Body of pancreas (tissue), 4 donors: ENCODE measurements at regions not wholly inside any gene's neighbourhood (a gene's known extent, or its start where the extent isn't known, plus 50 kb on each side); places are given as distances from the start of the nearest gene placed in this dataset.

Source experiments
- ATAC-seq: fragments of 150-250 bp; one replicate; pipeline ENCODE4 v1.9.1; 2016
- DNase-seq, 4 donors: peaks; one replicate each; pipeline ENCODE4 v3.0.0-alpha.2; 2019
- H3K27ac ChIP-seq, 4 donors: fragments of 200-600 bp; sonication (generic); 1 replicate in 3 of 4; 2 replicates in 1 of 4; pipeline versions ENCODE4 v1.5.1 to v1.6.1; 2016 to 2019; ENCODE audit warnings: mild to moderate bottlenecking in 1 of 4, mixed read lengths in 1 of 4, moderate library complexity in 1 of 4
- H3K27me3 ChIP-seq, 2 donors: fragments of 200-600 bp; sonication (generic); one replicate each; pipeline ENCODE4 v1.6.0; 2016; ENCODE audit warnings: mild to moderate bottlenecking in 1 of 2
- H3K36me3 ChIP-seq, 2 donors: fragments of 200-600 bp; sonication (generic); replicated peaks in 1 of 2; 2 replicates each; pipeline ENCODE4 v1.5.1; 2016; ENCODE audit warnings: low read depth in 2 of 2; ENCODE audit not compliant: insufficient read depth in 1 of 2
- H3K4me1 ChIP-seq: fragments of 200-600 bp; sonication (generic); one replicate; pipeline ENCODE4 v1.6.0; 2016
- H3K4me3 ChIP-seq, 2 donors: fragments of 200-600 bp; sonication (generic); 1 replicate in 1 of 2; 2 replicates in 1 of 2; pipeline ENCODE4 v1.5.1; 2016 to 2019
- H3K9me3 ChIP-seq, 3 donors: fragments of 200-600 bp; sonication (generic); 1 replicate in 2 of 3; 2 replicates in 1 of 3; pipeline ENCODE4 v1.5.1; 2016
- POLR2A ChIP-seq, 3 donors: fragments of 450-650 bp; IDR thresholded peaks; one replicate each; pipeline ENCODE4 v1.6.1; 2016; ENCODE audit warnings: antibody characterized with exemption in 3 of 3, mild to moderate bottlenecking in 2 of 3
- WGBS, 2 donors: methylation state at CpG; one replicate each; pipeline ENCODE4 v1.1.5; 2017; 5-methylcytosine and 5-hydroxymethylcytosine counted together
- intact Hi-C: fragments of 100-400 bp; cut with DNase I; formaldehyde crosslinking; loops from one replicate; pipeline ENCODE4 v1.15.1; 2023
- TF ChIP-seq, protein P1 (sequence below), 7 experiments: fragments of 450-650 bp in 4 of 7; fragments of 200-600 bp in 3 of 7; sonication (generic) in 3 of 7; IDR thresholded peaks; one replicate each; pipeline ENCODE4 v1.5.1; 2016 to 2019; ENCODE audit warnings: antibody characterized with exemption in 7 of 7

DNA sequence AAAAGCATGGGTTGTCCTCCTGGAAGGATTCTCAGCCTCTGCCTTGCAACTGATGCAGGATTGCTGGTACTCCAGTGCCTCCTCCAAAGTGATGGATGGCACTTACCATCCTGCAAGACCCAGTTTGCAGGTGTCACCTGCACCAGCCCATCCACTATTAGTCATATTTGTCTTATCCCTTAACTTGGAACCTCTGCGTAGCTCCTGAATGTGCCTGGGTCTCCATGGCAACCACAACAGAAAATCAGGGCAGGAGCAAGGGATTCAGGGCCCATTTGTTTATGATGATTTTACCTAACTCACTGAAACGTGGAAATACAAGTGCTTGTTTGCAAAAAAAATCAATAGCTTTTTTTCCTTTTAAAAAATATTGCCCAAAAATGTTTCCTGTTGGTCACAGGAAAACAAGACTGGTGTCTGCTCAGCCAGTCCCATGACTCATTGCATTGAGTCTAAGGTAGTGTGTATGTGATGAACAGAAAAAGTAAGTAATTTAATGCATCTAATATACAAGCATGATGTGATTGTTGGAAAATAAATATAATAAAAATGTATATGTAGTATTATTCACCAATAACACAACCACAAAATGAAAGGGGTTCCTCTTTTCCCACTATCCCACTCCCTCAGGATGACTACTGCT is 1196.3 kb upstream of the TMEM132C start:
- Histone ChIP-seq H3K36me3 (no peaks in the 10 kb centered on the region), H3K9me3 (no peaks in the 10 kb centered on the region), H3K27me3 (no peaks in the 10 kb centered on the region), H3K27ac (no peak overlapping the region), H3K4me1 (no peaks in the 10 kb centered on the region), H3K4me3 (no peak overlapping the region)
- intact Hi-C loops, result no loop called here
- 14% methylated on average over 2 of the region's 2 CpGs for WGBS, 2 donors
- DNase-seq, result no peak
- no peak for ATAC-seq
- TF ChIP-seq POLR2A (IDR thresholded peaks at IDR 0.05), result no peak

DNA sequence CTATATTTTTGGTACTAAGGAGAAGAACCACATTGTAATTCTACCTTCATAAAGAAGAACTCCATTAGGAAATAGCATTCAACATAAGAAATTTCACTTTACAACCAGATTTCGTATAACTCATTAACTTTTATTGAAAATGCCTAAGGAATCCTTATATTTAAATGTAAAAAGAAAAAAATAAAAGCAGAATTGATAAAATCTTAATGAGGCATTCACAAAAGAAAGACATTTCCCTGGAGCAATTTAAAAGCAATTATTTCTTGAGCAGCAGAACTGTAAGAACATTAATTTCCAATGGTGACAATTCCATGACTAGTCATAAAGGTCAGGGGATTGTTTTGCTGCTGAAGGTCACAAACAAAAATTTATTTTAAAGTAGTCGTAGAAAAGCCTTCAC is 1192.8 kb upstream of the TMEM132C start:
- Histone ChIP-seq H3K9me3 (no peaks in the 10 kb centered on the region), H3K27ac (no peak overlapping the region), H3K4me3 (no peak overlapping the region), H3K27me3 (no peaks in the 10 kb centered on the region), H3K36me3 (no peaks in the 10 kb centered on the region), H3K4me1 (no peaks in the 10 kb centered on the region)
- intact Hi-C loops, result no loop called here
- DNase-seq, result no peak
- WGBS, 2 donors, result 43 to 48% methylated on average over 2 of the region's 2 CpGs
- TF ChIP-seq, protein P1, sequence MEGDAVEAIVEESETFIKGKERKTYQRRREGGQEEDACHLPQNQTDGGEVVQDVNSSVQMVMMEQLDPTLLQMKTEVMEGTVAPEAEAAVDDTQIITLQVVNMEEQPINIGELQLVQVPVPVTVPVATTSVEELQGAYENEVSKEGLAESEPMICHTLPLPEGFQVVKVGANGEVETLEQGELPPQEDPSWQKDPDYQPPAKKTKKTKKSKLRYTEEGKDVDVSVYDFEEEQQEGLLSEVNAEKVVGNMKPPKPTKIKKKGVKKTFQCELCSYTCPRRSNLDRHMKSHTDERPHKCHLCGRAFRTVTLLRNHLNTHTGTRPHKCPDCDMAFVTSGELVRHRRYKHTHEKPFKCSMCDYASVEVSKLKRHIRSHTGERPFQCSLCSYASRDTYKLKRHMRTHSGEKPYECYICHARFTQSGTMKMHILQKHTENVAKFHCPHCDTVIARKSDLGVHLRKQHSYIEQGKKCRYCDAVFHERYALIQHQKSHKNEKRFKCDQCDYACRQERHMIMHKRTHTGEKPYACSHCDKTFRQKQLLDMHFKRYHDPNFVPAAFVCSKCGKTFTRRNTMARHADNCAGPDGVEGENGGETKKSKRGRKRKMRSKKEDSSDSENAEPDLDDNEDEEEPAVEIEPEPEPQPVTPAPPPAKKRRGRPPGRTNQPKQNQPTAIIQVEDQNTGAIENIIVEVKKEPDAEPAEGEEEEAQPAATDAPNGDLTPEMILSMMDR (IDR thresholded peaks at IDR 0.05), result no peak
- TF ChIP-seq POLR2A (IDR thresholded peaks at IDR 0.05), result no peak
- no peak for ATAC-seq

DNA sequence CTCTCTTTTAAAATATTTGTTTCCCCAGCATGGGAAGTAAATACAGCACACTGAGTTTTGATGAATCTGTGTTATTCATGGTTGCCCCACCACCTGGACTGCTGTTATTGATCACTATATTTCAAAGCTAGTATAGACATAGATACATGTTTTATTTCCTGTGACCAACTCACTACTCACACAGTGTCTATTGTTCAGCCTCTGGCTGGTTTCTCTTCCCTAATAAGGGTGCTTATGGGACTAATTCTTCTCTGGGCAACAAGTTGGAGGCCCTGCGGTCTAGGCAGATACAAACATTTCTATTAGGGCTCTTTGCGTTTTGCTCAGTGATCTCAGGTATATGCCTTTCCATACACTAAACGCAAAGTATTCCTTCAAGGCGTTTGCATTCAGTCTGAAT is 1191.0 kb upstream of the TMEM132C start:
- Histone ChIP-seq H3K4me1 (no peaks in the 10 kb centered on the region), H3K4me3 (no peak overlapping the region), H3K36me3 (no peaks in the 10 kb centered on the region), H3K27ac (no peak overlapping the region), H3K27me3 (no peaks in the 10 kb centered on the region), H3K9me3 (no peaks in the 10 kb centered on the region)
- TF ChIP-seq POLR2A (IDR thresholded peaks at IDR 0.05), result no peak
- TF ChIP-seq, protein P1 (IDR thresholded peaks at IDR 0.05), result no peak
- no peak for ATAC-seq
- no peak for DNase-seq
- 60 to 68% methylated on average over 4 of the region's 4 CpGs for WGBS, 2 donors
- intact Hi-C loops, result no loop called here

DNA sequence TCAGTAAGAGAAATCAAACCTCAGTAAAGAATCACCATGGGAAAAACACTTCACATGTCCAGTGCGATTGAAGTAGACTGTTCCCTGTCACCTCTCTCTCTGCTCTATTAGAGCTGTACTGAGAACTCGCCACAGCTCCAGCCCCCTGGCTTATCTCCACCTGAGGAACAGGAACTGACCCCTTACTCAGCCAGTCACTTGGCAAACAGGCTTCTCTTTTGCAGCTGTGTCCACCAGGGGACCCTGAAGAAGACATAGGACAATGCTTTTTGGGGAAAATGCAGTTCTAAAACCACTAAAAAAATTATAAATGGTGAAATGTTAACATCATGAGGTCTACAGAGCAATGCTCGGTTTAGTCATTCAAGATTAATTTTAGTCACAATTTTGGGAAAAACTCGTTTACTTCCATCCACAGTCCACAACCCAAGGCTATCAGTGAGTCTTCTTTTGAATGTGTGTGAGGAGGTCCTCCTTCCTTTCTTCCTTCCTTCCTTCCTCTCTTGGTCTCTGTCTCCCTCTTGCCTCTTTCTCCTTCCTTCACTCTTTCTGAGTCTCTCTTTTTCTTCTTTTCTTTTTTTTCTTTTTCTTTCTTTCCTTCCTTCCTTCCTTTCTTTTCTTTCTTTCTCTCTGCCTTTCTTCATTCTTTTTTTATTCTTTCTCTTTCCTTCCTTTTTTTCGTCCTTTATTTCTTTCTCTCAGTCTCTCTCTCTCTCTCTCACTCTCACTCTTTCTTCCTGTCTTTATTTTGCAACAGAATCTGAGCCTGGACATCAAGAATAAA is 1189.5 kb upstream of the TMEM132C start:
- TF ChIP-seq POLR2A (IDR thresholded peaks at IDR 0.05), result no peak
- TF ChIP-seq, protein P1 (IDR thresholded peaks at IDR 0.05), result no peak
- 50 to 54% methylated on average over 5 of the region's 5 CpGs for WGBS, 2 donors

DNA sequence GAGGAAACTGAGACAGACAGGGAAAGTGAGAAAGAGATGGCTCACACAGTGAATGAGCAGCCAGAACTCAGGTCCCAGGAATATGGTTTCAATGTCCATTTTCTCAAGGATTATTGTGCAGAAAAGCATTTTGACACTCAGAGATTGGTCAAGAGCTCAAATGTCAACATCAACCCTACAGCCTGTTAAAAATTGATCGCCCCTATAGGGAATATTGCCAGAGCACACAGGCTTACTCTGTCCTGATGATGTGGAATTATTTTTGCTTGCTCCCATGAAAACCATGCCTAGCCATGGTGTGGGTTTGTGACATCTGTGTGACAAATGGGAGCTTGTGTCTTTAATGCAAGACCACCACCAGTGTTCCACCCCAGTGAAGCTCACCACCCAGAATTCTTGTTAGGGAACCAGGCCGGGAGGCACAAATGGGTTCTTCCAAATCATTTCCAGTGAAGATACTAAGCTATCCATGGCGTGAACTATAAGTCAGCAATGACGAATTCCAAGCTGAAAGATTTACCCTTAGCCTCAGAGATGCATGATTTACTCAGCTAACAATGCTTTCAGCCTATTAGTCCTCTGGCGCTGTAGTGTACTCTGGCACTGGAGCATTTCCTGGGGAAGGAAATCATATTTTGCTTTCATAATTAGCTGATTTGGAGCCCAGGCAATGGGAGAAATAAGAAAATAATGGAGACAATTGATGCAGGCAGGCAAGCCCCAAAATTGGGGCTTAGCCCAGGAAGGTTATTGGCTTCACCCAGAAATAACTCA is 1188.2 kb upstream of the TMEM132C start:
- intact Hi-C loops, result no loop called here
- Histone ChIP-seq H3K9me3 (no peaks in the 10 kb centered on the region), H3K27ac (no peak overlapping the region), H3K4me1 (no peaks in the 10 kb centered on the region), H3K4me3 (no peak overlapping the region), H3K27me3 (no peaks in the 10 kb centered on the region), H3K36me3 (no peaks in the 10 kb centered on the region)
- TF ChIP-seq, protein P1 (IDR thresholded peaks at IDR 0.05), result no peak
- TF ChIP-seq POLR2A (IDR thresholded peaks at IDR 0.05), result no peak
- DNase-seq (no peak), ATAC-seq (no peak)
- 65 to 68% methylated on average over 5 of the region's 5 CpGs for WGBS, 2 donors

More for the DNA sequence above, 1189.5 kb upstream of the TMEM132C start:
- H3K9me3 ChIP-seq, result no peaks in the 10 kb centered on the region
- H3K27me3 ChIP-seq, result no peaks in the 10 kb centered on the region
- ATAC-seq (no peak), DNase-seq (no peak)
- H3K4me1 ChIP-seq, result no peaks in the 10 kb centered on the region
- H3K36me3 ChIP-seq, result no peaks in the 10 kb centered on the region
- intact Hi-C loops, result no loop called here
- no peak overlapping the region for H3K27ac ChIP-seq
- H3K4me3 ChIP-seq, result no peak overlapping the region
